WERI-Rb-1 (cell line): ENCODE measurements at regions not wholly inside any gene's neighbourhood (a gene's known extent, or its start where the extent isn't known, plus 50 kb on each side); places are given as distances from the start of the nearest gene placed in this dataset.

Source experiments
- DNase-seq: peaks from one replicate; pipeline ENCODE4 v3.0.0-alpha.2; 2020
- H3K27ac ChIP-seq: fragments of 250-450 bp; sonication (Bioruptor Pico); 2 replicates; pipeline ENCODE4 v1.5.1; 2020; ENCODE audit warnings: mild to moderate bottlenecking, moderate library complexity
- H3K27me3 ChIP-seq: fragments of 250-450 bp; sonication (Bioruptor Pico); 2 replicates; pipeline ENCODE4 v1.5.1; 2021; ENCODE audit warnings: mild to moderate bottlenecking, low read depth, moderate library complexity; ENCODE audit not compliant: insufficient read depth, severe bottlenecking
- H3K36me3 ChIP-seq: fragments of 250-450 bp; sonication (Bioruptor Pico); 2 replicates; pipeline ENCODE4 v1.5.1; 2020; ENCODE audit warnings: mild to moderate bottlenecking, moderate library complexity
- H3K4me3 ChIP-seq: 2 replicates; pipeline ENCODE4 v1.5.1; 2011; ENCODE audit warnings: low read depth, mild to moderate bottlenecking, control low read depth, low read length
- H3K9me3 ChIP-seq: fragments of 250-450 bp; sonication (Bioruptor Pico); 2 replicates; pipeline ENCODE4 v1.5.1; 2021; ENCODE audit warnings: mild to moderate bottlenecking, moderate library complexity; ENCODE audit not compliant: severe bottlenecking
- CTCF ChIP-seq: IDR thresholded peaks from 2 replicates; pipeline ENCODE4 v1.5.1; 2011; ENCODE audit warnings: low read depth, mild to moderate bottlenecking, control low read depth, inconsistent platforms, low read length

GRCh38 chr12:40474630-40475029, 217.6 kb upstream of the CNTN1 start:
- DNase-seq, result no peak
- no peak overlapping the region for H3K27ac ChIP-seq
- no peak for TF ChIP-seq CTCF
- peaks cover 8% of the 10 kb centered on the region for H3K9me3 ChIP-seq
- no peaks in the 10 kb centered on the region for H3K27me3 ChIP-seq
- H3K36me3 ChIP-seq, result no peaks in the 10 kb centered on the region
- no peak overlapping the region for H3K4me3 ChIP-seq

- no peak for TF ChIP-seq CTCF
- Histone ChIP-seq H3K4me3 (no peak overlapping the region), H3K36me3 (no peaks in the 10 kb centered on the region), H3K9me3 (no peaks in the 10 kb centered on the region), H3K27me3 (no peaks in the 10 kb centered on the region), H3K27ac (no peak overlapping the region)
- no peak for DNase-seq
Measured at GRCh38 chr12:40499856-40500255, 192.4 kb upstream of the CNTN1 start.

GRCh38 chr12:40502322-40502721, 189.9 kb upstream of the CNTN1 start:
- DNase-seq, result no peak
- H3K27ac ChIP-seq, result no peak overlapping the region
- no peaks in the 10 kb centered on the region for H3K27me3 ChIP-seq
- H3K9me3 ChIP-seq, result no peaks in the 10 kb centered on the region
- TF ChIP-seq CTCF, result no peak
- no peaks in the 10 kb centered on the region for H3K36me3 ChIP-seq
- no peak overlapping the region for H3K4me3 ChIP-seq

- DNase-seq, result no peak
- Histone ChIP-seq H3K27ac (no peak overlapping the region), H3K9me3 (no peaks in the 10 kb centered on the region), H3K27me3 (no peaks in the 10 kb centered on the region), H3K4me3 (no peak overlapping the region), H3K36me3 (no peaks in the 10 kb centered on the region)
- no peak for TF ChIP-seq CTCF
Measured at GRCh38 chr12:40505327-40505726, 186.9 kb upstream of the CNTN1 start.

GRCh38 chr12:40508421-40508820, 183.8 kb upstream of the CNTN1 start:
- no peak for DNase-seq
- Histone ChIP-seq H3K9me3 (no peaks in the 10 kb centered on the region), H3K27me3 (no peaks in the 10 kb centered on the region), H3K36me3 (no peaks in the 10 kb centered on the region), H3K4me3 (no peak overlapping the region), H3K27ac (no peak overlapping the region)
- TF ChIP-seq CTCF, result no peak

GRCh38 chr12:40511341-40511740, 180.9 kb upstream of the CNTN1 start:
- TF ChIP-seq CTCF, result no peak
- Histone ChIP-seq H3K27ac (no peak overlapping the region), H3K9me3 (no peaks in the 10 kb centered on the region), H3K36me3 (no peaks in the 10 kb centered on the region), H3K27me3 (no peaks in the 10 kb centered on the region), H3K4me3 (no peak overlapping the region)
- DNase-seq, result no peak
